ENCODE measurements at regions not wholly inside any gene's neighbourhood (a gene's known extent, or its start where the extent isn't known, plus 50 kb on each side); places are given as distances from the start of the nearest gene placed in this dataset.

DNA sequence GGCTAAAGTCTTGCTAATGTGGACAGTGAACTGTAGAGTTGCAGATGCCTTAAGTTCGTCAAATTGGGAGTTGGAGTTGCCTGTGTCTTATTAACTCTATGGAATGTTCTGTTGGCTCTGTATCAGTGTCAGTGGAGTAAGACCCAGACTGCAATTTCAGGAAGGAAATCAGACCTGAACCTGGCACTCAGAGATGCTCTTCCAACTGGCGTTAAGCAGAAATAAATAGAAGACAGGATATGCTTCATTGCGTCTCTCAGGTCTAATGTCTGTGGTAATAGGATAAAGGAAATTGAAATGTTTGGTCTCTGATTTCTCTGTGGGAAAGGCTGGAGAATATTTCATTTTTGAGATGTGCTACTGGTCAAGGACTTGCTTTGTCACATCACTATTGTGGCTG is 846.7 kb upstream of the ID2 start:
- intact Hi-C loops (cut with DNase I; ENCODE audit: low total_unique reads) = no loop called here
- in situ Hi-C loops (cut with MboI; ENCODE audit: low pct_ligation_motif_present in 1 of 4, low pct_unique_long_range_greater_than_20kb in 1 of 4, low sequenced_read_pairs in 3 of 4) = no loop called here

GRCh38 chr2:7835693-7836680 is 845.9 kb upstream of the ID2 start:
- Histone ChIP-seq H3K4me1 (no peaks in the 10 kb centered on the region), H3K4me3 (no peak overlapping the region), H3K9me3 (no peaks in the 10 kb centered on the region), H3K36me3 (no peaks in the 10 kb centered on the region), H3K27ac (no peak overlapping the region), H3K27me3 (no peaks in the 10 kb centered on the region)
- no peak for DNase-seq
- intact Hi-C loops (cut with DNase I; ENCODE audit: low total_unique reads) (no loop called here), in situ Hi-C loops (cut with MboI; ENCODE audit: low pct_ligation_motif_present in 1 of 4, low pct_unique_long_range_greater_than_20kb in 1 of 4, low sequenced_read_pairs in 3 of 4) (no loop called here)
- WGBS, 2 donors (ENCODE audit: low coverage in 1 of 2) = 69 to 92% methylated on average over 5 to 12 of the region's 12 CpGs
- TF ChIP-seq EP300 (IDR thresholded peaks at IDR 0.05; ENCODE audit: low read depth) (no peak), POLR2A (IDR thresholded peaks at IDR 0.05) (no peak), CTCF (IDR thresholded peaks at IDR 0.05) (no peak), POLR2AphosphoS5 (IDR thresholded peaks at IDR 0.05) (no peak)

More for the DNA sequence above, 846.7 kb upstream of the ID2 start:
- Histone ChIP-seq H3K27ac (no peak overlapping the region), H3K27me3 (no peaks in the 10 kb centered on the region), H3K4me3 (no peak overlapping the region), H3K4me1 (no peaks in the 10 kb centered on the region), H3K9me3 (no peaks in the 10 kb centered on the region), H3K36me3 (no peaks in the 10 kb centered on the region)
- TF ChIP-seq POLR2AphosphoS5 (IDR thresholded peaks at IDR 0.05) (no peak), POLR2A (IDR thresholded peaks at IDR 0.05) (no peak)
- DNase-seq = no peak
- 67 to 73% methylated on average over 2 to 3 of the region's 3 CpGs for WGBS, 2 donors (ENCODE audit: low coverage in 1 of 2)

GRCh38 chr2:7837237-7837760 is 844.6 kb upstream of the ID2 start:
- 51 to 54% methylated on average over 2 of the region's 2 CpGs for WGBS, 2 donors (ENCODE audit: low coverage in 1 of 2)
- TF ChIP-seq POLR2AphosphoS5 (IDR thresholded peaks at IDR 0.05) = no peak
- no peak for TF ChIP-seq CTCF (IDR thresholded peaks at IDR 0.05)
- TF ChIP-seq EP300 (IDR thresholded peaks at IDR 0.05; ENCODE audit: low read depth) = no peak
- TF ChIP-seq POLR2A (IDR thresholded peaks at IDR 0.05) = no peak
- Histone ChIP-seq H3K9me3 (no peaks in the 10 kb centered on the region), H3K36me3 (no peaks in the 10 kb centered on the region), H3K27ac (no peak overlapping the region), H3K4me1 (no peaks in the 10 kb centered on the region), H3K4me3 (no peak overlapping the region), H3K27me3 (no peaks in the 10 kb centered on the region)
- in situ Hi-C loops (cut with MboI; ENCODE audit: low pct_ligation_motif_present in 1 of 4, low pct_unique_long_range_greater_than_20kb in 1 of 4, low sequenced_read_pairs in 3 of 4) (no loop called here), intact Hi-C loops (cut with DNase I; ENCODE audit: low total_unique reads) (no loop called here)
- no peak for DNase-seq

- no peaks in the 10 kb centered on the region for H3K9me3 ChIP-seq
- in situ Hi-C loops (cut with MboI; ENCODE audit: low pct_ligation_motif_present in 1 of 4, low pct_unique_long_range_greater_than_20kb in 1 of 4, low sequenced_read_pairs in 3 of 4) = no loop called here
- no peaks in the 10 kb centered on the region for H3K4me1 ChIP-seq
- no peak for DNase-seq
- intact Hi-C loops (cut with DNase I; ENCODE audit: low total_unique reads) = no loop called here
- H3K27ac ChIP-seq = no peak overlapping the region
- 82 to 84% methylated on average over 4 of the region's 4 CpGs for whole genome bisulfite sequencing, 2 donors (ENCODE audit: low coverage in 1 of 2)
- no peak overlapping the region for H3K4me3 ChIP-seq
- TF ChIP-seq POLR2A (IDR thresholded peaks at IDR 0.05) (no peak), POLR2AphosphoS5 (IDR thresholded peaks at IDR 0.05) (no peak)
- H3K27me3 ChIP-seq = no peaks in the 10 kb centered on the region
- no peaks in the 10 kb centered on the region for H3K36me3 ChIP-seq
These were observed 843.2 kb upstream of the ID2 start for GRCh38 chr2:7838669-7839068.

DNA sequence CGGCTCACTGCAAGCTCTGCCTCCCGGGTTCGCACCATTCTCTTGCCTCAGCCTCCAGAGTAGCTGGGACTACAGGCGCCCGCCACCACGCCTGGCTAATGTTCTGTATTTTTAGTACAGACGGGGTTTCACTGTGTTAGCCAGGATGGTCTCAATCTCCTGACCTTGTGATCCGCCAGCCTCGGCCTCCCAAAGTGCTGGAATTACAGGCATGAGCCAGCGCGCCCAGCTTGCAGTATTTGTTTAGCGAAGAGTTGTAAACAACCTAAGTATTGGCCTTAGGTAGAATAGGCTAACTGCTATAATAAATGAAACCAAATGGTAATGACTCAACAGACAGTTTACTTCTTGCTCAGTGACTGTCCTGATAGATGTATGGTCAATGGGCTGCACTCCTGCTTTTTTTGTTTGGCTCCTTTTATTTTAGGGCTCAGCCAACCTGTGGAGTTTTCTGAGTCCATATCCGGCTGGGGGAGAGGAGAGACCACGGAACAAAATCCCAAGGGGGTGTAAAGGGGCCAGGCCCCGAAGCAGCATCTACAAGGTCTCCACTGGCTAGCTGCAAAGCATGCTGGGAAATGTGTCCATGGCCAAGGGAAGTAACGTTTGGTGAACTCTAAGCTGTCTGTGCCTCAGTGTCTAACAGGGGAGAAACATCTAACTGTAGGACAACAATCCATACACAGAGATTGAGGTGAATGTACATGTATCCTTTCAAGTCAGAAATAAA is 841.0 kb upstream of the ID2 start:
- in situ Hi-C loops (cut with MboI; ENCODE audit: low pct_ligation_motif_present in 1 of 4, low pct_unique_long_range_greater_than_20kb in 1 of 4, low sequenced_read_pairs in 3 of 4) = no loop called here
- Histone ChIP-seq H3K4me3 (no peak overlapping the region), H3K9me3 (no peaks in the 10 kb centered on the region), H3K4me1 (no peaks in the 10 kb centered on the region), H3K27me3 (no peaks in the 10 kb centered on the region), H3K36me3 (no peaks in the 10 kb centered on the region), H3K27ac (no peak overlapping the region)
- TF ChIP-seq POLR2A (IDR thresholded peaks at IDR 0.05) (no peak), POLR2AphosphoS5 (IDR thresholded peaks at IDR 0.05) (no peak), EP300 (IDR thresholded peaks at IDR 0.05; ENCODE audit: low read depth) (no peak), CTCF (IDR thresholded peaks at IDR 0.05) (no peak)
- 33 to 88% methylated on average over 1 to 16 of the region's 16 CpGs for WGBS, 2 donors (ENCODE audit: low coverage in 1 of 2)
- intact Hi-C loops (cut with DNase I; ENCODE audit: low total_unique reads) = no loop called here
- DNase-seq = no peak
